ENCODE measurements at regions not wholly inside any gene's neighbourhood (a gene's known extent, or its start where the extent isn't known, plus 50 kb on each side); places are given as distances from the start of the nearest gene placed in this dataset.
A peak's percentile ranks its signal among the peaks of the same experiment; 100 is the strongest.

DNA sequence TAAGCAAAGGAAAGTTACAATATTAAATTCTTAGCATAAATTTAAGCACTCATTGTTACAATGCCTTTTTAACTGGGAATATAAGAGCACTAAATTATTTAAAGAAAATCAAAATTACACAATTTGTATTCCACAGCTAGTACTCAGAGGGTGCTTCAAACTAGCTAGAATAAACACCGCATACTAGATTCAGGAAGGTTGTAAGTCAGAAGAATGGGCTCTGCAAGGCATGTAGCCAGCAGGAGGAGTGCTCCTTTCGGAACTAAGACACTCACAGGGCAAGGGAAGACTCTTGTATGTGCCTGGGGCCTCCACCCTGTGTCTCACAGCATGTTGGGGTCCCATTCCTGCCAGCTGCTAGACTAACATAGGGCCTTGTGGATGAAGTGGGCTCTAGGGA, 327.7 kb upstream of the ALCAM start:
- no peaks in the 10 kb centered on the region for H3K4me1 ChIP-seq
- H3K27me3 ChIP-seq: no peaks in the 10 kb centered on the region
- H3K4me3 ChIP-seq: no peak overlapping the region
- H3K36me3 ChIP-seq: no peaks in the 10 kb centered on the region
- intact Hi-C loops (cut with DNase I): no loop called here
- H3K27ac ChIP-seq: no peak overlapping the region
- ATAC-seq (peak; percentile 63), DNase-seq (no peak)
- TF ChIP-seq, protein P1, sequence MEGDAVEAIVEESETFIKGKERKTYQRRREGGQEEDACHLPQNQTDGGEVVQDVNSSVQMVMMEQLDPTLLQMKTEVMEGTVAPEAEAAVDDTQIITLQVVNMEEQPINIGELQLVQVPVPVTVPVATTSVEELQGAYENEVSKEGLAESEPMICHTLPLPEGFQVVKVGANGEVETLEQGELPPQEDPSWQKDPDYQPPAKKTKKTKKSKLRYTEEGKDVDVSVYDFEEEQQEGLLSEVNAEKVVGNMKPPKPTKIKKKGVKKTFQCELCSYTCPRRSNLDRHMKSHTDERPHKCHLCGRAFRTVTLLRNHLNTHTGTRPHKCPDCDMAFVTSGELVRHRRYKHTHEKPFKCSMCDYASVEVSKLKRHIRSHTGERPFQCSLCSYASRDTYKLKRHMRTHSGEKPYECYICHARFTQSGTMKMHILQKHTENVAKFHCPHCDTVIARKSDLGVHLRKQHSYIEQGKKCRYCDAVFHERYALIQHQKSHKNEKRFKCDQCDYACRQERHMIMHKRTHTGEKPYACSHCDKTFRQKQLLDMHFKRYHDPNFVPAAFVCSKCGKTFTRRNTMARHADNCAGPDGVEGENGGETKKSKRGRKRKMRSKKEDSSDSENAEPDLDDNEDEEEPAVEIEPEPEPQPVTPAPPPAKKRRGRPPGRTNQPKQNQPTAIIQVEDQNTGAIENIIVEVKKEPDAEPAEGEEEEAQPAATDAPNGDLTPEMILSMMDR (IDR thresholded peaks at IDR 0.05): no peak
- no peaks in the 10 kb centered on the region for H3K9me3 ChIP-seq

DNA sequence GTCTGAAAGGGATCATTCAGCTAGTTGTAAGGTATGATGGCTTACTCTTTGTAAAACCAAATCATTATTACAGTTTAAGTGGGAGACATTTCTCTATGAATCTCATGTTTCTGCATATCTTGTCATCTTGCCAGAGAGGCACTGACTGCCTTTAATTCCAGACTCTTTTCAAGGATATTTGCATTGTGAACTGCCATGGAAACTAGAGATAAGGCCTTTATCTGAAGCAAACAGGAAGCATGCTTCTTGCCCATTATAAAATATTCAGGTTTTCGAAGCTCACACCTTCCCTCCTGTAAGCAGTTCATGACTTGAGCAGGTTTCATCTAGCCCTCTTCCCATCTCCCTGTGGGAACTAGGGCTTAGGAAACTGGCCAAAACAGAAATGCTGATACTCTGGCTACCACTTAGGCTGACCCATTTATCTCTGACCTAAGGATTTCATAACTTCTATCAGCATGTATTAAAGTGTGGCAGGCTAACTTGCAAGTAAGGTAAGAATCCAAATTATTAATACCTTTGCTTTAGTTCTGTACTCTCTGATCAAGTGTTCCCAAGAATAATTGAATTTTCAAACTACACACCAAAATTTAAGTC, 326.6 kb upstream of the ALCAM start:
- Histone ChIP-seq H3K27ac (no peak overlapping the region), H3K9me3 (no peaks in the 10 kb centered on the region), H3K4me1 (no peaks in the 10 kb centered on the region), H3K4me3 (no peak overlapping the region), H3K27me3 (no peaks in the 10 kb centered on the region), H3K36me3 (no peaks in the 10 kb centered on the region)
- intact Hi-C loops (cut with DNase I): no loop called here
- DNase-seq (no peak), ATAC-seq (no peak)
- TF ChIP-seq, protein P1 (IDR thresholded peaks at IDR 0.05): no peak

DNA sequence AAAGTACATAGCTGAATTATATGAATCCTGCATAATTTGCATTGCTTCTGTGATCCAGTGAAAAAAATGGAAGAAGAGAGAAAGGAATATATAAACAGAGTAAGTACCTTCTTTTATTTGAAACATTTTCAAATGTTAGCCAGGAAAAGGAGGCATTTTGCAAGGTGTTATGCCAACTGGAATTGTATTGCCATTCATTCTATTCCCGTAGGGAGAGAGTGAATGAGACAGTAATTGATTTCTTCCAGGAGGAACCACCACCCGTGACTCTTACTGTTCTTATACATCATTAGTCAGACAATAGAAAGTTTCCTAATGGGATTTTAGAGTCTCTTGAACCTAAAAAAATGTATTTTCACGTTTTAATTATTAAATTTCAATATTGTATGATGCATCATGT, 324.1 kb upstream of the ALCAM start:
- DNase-seq (no peak), ATAC-seq (no peak)
- no peaks in the 10 kb centered on the region for H3K9me3 ChIP-seq
- H3K4me1 ChIP-seq: no peaks in the 10 kb centered on the region
- no peak overlapping the region for H3K4me3 ChIP-seq
- no peak overlapping the region for H3K27ac ChIP-seq
- no peaks in the 10 kb centered on the region for H3K36me3 ChIP-seq
- intact Hi-C loops (cut with DNase I): no loop called here
- H3K27me3 ChIP-seq: no peaks in the 10 kb centered on the region
- TF ChIP-seq, protein P1 (IDR thresholded peaks at IDR 0.05): no peak

DNA sequence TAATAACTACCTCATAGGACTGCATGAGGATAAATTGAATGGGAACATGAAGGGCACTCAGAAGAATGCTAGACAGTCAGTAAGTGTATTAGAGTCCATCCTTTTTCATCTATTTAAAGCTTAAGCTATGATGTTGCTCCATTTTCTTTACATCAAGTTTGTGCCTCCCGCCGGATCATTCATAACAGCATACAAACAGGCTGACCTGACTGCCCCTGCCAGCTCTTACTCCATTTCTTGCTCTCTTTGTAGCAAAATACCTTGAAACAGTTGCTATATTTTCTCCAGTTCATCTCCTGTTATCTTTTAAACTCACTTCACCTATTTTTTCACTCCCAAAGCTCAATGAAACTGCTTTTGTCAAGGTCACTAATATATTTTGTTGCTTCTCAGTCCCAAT, 315.6 kb upstream of the ALCAM start:
- Histone ChIP-seq H3K4me1 (no peaks in the 10 kb centered on the region), H3K36me3 (no peaks in the 10 kb centered on the region), H3K9me3 (no peaks in the 10 kb centered on the region), H3K4me3 (no peak overlapping the region), H3K27ac (no peak overlapping the region), H3K27me3 (no peaks in the 10 kb centered on the region)
- no peak for ATAC-seq
- TF ChIP-seq, protein P1 (IDR thresholded peaks at IDR 0.05): no peak
- intact Hi-C loops (cut with DNase I): no loop called here
- no peak for DNase-seq

DNA sequence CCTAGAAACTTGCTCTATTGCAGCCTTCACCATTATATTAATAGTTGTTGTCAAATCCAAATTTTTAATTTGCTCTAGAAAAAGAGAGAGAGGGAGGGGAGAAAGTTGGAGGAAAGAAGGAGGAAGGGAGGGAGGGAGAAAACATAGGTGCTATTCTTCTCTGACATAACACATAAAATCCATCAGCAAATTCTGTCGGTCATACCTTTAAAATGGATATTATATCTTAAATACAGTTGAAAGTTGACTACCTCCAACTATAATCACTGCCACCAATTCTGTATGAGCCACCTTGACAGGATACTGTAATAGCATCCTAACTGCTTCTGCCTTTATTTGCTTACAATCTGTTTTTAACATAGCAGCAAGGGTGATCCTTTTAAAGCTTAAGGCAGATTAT, 314.7 kb upstream of the ALCAM start:
- Histone ChIP-seq H3K27ac (no peak overlapping the region), H3K9me3 (no peaks in the 10 kb centered on the region), H3K4me1 (no peaks in the 10 kb centered on the region), H3K4me3 (no peak overlapping the region), H3K36me3 (no peaks in the 10 kb centered on the region), H3K27me3 (no peaks in the 10 kb centered on the region)
- DNase-seq (no peak), ATAC-seq (no peak)
- TF ChIP-seq, protein P1 (IDR thresholded peaks at IDR 0.05): no peak
- intact Hi-C loops (cut with DNase I): no loop called here

DNA sequence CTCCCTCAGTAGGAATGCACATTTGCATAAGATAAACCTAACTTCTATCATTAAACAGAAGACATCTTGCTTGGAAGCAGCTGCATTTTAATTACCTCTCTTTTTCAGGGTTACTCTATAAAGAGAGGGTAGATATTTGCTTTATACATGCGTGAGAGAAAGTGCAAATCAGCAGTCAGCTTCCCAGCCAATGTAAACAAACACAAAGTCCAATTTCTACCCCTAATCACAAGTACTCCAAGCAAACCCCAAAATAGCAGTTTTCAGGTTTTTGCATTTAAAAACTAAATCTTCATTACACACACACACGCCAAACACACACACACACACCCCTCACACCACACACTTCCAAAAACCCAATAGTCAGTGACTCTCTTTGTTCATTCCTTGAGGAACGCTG, 303.9 kb upstream of the ALCAM start:
- TF ChIP-seq, protein P1 (IDR thresholded peaks at IDR 0.05): no peak
- intact Hi-C loops (cut with DNase I): no loop called here
- no peak overlapping the region for H3K4me3 ChIP-seq
- no peaks in the 10 kb centered on the region for H3K36me3 ChIP-seq
- DNase-seq: no peak
- no peak overlapping the region for H3K27ac ChIP-seq
- H3K9me3 ChIP-seq: no peaks in the 10 kb centered on the region
- no peaks in the 10 kb centered on the region for H3K4me1 ChIP-seq
- H3K27me3 ChIP-seq: no peaks in the 10 kb centered on the region
- ATAC-seq: no peak

Data from upper lobe of right lung (tissue), 1 donor.